ENCODE measurements at regions not wholly inside any gene's neighbourhood (a gene's known extent, or its start where the extent isn't known, plus 50 kb on each side); places are given as distances from the start of the nearest gene placed in this dataset.

GRCh38 chr15:62649793-62650420 lies 392.6 kb upstream of the TPM1 start:
- POLR2A ChIA-PET = no interaction called here
- Mint-ChIP-seq H3K27me3 (ENCODE audit: low read depth) (no peaks in the 10 kb centered on the region), H3K36me3 (peaks cover 19% of the 10 kb centered on the region), H3K4me1 (peaks cover 4% of the 10 kb centered on the region), H3K4me3 (no peak overlapping the region), H3K27ac (no peak overlapping the region), H3K9me3 (peaks cover 6% of the 10 kb centered on the region)
- CTCF ChIA-PET = interaction anchor here (0.6 to 1.4 kb wide), 3 partner anchors 77 to 246 kb away, joined by 3 to 4 read pairs (median 4); no protein-coding TSS in a partner anchor
- ATAC-seq (no peak), DNase-seq (ENCODE audit: low spot score) (no peak)
- TF ChIP-seq, protein P1, sequence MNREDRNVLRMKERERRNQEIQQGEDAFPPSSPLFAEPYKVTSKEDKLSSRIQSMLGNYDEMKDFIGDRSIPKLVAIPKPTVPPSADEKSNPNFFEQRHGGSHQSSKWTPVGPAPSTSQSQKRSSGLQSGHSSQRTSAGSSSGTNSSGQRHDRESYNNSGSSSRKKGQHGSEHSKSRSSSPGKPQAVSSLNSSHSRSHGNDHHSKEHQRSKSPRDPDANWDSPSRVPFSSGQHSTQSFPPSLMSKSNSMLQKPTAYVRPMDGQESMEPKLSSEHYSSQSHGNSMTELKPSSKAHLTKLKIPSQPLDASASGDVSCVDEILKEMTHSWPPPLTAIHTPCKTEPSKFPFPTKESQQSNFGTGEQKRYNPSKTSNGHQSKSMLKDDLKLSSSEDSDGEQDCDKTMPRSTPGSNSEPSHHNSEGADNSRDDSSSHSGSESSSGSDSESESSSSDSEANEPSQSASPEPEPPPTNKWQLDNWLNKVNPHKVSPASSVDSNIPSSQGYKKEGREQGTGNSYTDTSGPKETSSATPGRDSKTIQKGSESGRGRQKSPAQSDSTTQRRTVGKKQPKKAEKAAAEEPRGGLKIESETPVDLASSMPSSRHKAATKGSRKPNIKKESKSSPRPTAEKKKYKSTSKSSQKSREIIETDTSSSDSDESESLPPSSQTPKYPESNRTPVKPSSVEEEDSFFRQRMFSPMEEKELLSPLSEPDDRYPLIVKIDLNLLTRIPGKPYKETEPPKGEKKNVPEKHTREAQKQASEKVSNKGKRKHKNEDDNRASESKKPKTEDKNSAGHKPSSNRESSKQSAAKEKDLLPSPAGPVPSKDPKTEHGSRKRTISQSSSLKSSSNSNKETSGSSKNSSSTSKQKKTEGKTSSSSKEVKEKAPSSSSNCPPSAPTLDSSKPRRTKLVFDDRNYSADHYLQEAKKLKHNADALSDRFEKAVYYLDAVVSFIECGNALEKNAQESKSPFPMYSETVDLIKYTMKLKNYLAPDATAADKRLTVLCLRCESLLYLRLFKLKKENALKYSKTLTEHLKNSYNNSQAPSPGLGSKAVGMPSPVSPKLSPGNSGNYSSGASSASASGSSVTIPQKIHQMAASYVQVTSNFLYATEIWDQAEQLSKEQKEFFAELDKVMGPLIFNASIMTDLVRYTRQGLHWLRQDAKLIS (CRISPR knock-in tag; IDR thresholded peaks at IDR 0.05; ENCODE audit: borderline replicate concordance) = no peak
- TF ChIP-seq ZNF396 (CRISPR knock-in tag; IDR thresholded peaks at IDR 0.05; ENCODE audit: borderline replicate concordance) (no peak), ZBTB43 (CRISPR knock-in tag; IDR thresholded peaks at IDR 0.05) (no peak), PRDM15 (CRISPR knock-in tag; IDR thresholded peaks at IDR 0.05) (no peak), ZMAT4 (CRISPR knock-in tag; IDR thresholded peaks at IDR 0.05) (no peak), TP53 (CRISPR knock-in tag; IDR thresholded peaks at IDR 0.05) (no peak), NFATC4 (CRISPR knock-in tag; IDR thresholded peaks at IDR 0.05) (no peak), ATF2 (CRISPR knock-in tag; IDR thresholded peaks at IDR 0.05; ENCODE audit: borderline replicate concordance, low read depth) (no peak), ESRRA (CRISPR knock-in tag; IDR thresholded peaks at IDR 0.05; ENCODE audit: borderline replicate concordance) (no peak), MYBL2 (CRISPR knock-in tag; IDR thresholded peaks at IDR 0.05) (no peak)
- TF ChIP-seq, protein P2, sequence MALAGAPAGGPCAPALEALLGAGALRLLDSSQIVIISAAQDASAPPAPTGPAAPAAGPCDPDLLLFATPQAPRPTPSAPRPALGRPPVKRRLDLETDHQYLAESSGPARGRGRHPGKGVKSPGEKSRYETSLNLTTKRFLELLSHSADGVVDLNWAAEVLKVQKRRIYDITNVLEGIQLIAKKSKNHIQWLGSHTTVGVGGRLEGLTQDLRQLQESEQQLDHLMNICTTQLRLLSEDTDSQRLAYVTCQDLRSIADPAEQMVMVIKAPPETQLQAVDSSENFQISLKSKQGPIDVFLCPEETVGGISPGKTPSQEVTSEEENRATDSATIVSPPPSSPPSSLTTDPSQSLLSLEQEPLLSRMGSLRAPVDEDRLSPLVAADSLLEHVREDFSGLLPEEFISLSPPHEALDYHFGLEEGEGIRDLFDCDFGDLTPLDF (CRISPR knock-in tag; IDR thresholded peaks at IDR 0.05) = no peak

- Mint-ChIP-seq H3K27ac (no peak overlapping the region), H3K9me3 (peaks cover 6% of the 10 kb centered on the region), H3K36me3 (peaks cover 21% of the 10 kb centered on the region), H3K27me3 (ENCODE audit: low read depth) (no peaks in the 10 kb centered on the region), H3K4me1 (no peaks in the 10 kb centered on the region), H3K4me3 (no peak overlapping the region)
- ATAC-seq = no peak
- ChIA-PET CTCF (no interaction called here), POLR2A (no interaction called here)
- TF ChIP-seq OVOL2 (CRISPR knock-in tag; IDR thresholded peaks at IDR 0.05; ENCODE audit: borderline replicate concordance) (no peak), CDX4 (CRISPR knock-in tag; IDR thresholded peaks at IDR 0.05; ENCODE audit: borderline replicate concordance) (no peak), MLX (CRISPR knock-in tag; IDR thresholded peaks at IDR 0.05) (no peak), AR (CRISPR knock-in tag; IDR thresholded peaks at IDR 0.05) (no peak), NFATC4 (CRISPR knock-in tag; IDR thresholded peaks at IDR 0.05) (no peak), KAT7 (CRISPR knock-in tag; IDR thresholded peaks at IDR 0.05; ENCODE audit: borderline replicate concordance) (no peak)
- DNase-seq (ENCODE audit: low spot score) = no peak
Observed at GRCh38 chr15:62653122-62653521, 389.4 kb upstream of the TPM1 start.
